Middle frontal gyrus (tissue), 1 donor: ENCODE measurements at regions not wholly inside any gene's neighbourhood (a gene's known extent, or its start where the extent isn't known, plus 50 kb on each side); places are given as distances from the start of the nearest gene placed in this dataset.
"Not testable (repeated sequence)": the region's sequence is repeated elsewhere in the genome, so short reads cannot be mapped to it uniquely, and the experiment has no call there.

Experiments
- DNase-seq: peaks from one replicate; pipeline ENCODE4 v3.0.0-alpha.2; 2015; ENCODE audit warnings: low spot score; ENCODE audit errors: extremely low spot score

DNA sequence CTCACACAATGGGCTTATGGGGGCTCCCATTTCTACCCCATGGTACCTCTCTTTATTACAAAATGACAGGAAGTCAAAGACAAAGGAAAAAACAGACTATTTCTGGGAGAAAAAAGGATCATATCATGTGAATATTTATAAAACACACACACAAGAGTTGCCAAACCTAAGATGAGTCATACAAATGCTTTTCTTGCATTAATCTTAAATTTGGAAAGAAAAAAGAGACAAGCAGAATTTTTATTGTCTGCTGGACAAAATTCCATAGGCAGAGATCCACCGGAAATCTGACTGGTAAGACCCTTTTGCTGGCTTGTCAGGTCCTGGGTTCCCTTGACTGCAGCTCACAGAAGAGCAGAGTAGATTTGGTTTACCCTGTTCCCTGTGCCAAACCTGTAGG lies 1732.3 kb upstream of the PIK3C3 start:
- DNase-seq = no peak

DNA sequence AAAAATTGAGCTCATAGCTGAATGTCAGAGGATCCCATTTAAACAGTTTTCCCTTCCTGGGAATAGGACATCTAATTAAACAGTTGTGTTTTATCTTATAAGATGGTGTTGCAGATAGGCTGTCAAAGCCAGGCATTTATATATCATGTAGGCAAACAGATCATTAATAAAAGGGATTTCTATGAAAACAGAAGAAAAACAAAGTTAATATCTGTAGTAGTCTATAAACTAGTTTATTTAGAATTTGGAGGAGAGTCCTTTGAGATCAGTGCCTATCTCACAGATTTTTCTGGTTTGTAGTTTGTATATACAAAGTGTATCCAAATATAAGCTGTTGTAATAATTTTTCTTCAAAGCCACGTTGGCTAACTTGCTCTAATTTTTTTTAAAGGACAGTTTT lies 1738.2 kb upstream of the PIK3C3 start:
- DNase-seq = no peak

DNA sequence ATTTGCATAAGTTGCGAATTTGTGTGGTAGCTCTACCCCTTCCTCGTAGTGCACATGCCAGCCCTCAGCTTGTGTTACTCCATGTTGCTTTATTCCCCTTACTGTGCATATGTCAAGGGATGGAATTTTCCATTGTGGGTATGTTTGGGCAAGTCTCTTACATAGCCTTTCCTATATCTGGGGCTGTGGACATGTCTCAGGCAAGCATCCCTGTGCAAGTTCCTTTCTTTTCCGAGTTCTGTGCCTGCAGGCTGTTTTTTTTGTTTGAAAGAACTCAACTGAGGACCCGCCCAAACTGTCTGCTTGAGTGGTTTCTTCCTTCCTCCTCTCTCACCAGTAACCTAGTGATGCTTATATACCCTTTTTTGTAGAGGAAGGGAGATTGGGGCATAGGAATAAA lies 1739.1 kb upstream of the PIK3C3 start:
- DNase-seq = no peak

DNA sequence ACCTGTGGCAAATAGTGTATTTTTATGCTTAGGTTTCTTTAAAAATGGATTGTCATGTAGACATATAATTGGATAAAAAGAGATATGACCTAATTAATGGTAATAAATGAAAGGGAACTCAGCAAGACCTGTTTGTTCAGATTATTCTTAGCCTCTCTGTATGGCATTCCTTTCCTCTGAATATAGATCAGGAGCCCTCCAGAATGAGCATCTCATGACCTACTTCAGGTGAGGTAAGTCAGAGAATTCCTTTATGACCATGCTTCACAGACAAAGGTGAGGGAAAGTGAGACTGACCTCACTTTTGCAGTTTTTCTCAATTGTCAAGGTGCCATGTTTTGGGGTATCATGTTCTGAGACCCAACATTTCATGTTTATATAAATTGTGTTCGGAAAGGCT lies 1744.3 kb upstream of the PIK3C3 start:
- DNase-seq = no peak

DNA sequence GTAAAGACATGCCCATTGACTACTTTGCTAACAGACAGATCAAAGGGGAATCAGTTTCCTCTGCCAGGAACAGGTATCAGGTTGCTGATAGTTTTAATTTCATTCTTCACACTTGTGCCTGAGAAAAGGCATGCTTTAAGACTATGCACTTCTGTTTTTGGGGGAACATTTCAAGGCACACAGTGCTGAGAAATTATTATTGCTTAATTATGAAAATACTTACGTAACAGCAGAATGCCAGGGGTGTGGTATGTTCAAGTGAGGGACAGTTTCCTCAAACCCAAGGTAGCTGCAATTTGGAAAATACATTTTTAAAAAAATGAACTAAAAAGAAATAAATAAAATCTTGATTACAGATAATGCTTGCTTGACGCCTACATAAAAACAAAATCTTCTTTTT lies 1746.1 kb upstream of the PIK3C3 start:
- no peak for DNase-seq

DNA sequence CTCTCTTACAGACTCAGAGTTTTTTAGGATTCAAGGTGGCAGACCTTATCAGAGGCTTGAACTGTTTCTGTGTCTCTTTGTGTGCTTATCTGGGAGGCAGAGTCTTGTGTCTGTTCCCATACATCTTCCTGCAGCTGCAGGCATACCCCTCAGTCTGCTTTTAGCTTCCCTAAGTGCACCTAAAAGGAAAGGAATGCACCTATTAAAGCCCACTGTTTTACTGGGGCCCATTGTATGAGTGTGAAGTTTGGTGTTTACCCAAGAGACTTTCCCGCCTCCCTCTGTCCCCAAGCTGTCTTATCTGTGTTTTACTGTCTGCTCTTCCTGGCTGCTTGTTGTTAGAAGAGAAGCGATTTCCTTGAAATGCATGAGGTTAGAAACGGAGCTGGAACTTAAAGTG lies 1757.3 kb upstream of the PIK3C3 start:
- DNase-seq = no peak

DNA sequence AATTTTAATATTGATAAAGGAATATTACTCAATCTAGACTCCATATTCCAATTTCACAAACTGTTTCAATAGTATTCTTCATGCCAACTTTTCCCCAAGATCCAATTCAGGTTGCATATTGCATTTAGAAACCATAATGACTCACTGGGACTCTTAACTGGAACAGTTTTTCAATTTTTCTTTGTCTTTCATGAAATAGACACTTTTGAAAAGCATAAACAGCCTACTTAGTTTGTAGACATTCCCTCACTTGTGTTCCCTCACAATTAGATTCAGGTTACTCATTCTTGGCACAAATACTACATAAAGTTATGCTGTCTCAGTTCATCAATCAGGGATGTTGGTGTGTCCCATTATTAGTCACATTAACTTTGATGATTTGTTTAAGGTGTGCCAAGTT lies 1768.4 kb upstream of the PIK3C3 start:
- no peak for DNase-seq

DNA sequence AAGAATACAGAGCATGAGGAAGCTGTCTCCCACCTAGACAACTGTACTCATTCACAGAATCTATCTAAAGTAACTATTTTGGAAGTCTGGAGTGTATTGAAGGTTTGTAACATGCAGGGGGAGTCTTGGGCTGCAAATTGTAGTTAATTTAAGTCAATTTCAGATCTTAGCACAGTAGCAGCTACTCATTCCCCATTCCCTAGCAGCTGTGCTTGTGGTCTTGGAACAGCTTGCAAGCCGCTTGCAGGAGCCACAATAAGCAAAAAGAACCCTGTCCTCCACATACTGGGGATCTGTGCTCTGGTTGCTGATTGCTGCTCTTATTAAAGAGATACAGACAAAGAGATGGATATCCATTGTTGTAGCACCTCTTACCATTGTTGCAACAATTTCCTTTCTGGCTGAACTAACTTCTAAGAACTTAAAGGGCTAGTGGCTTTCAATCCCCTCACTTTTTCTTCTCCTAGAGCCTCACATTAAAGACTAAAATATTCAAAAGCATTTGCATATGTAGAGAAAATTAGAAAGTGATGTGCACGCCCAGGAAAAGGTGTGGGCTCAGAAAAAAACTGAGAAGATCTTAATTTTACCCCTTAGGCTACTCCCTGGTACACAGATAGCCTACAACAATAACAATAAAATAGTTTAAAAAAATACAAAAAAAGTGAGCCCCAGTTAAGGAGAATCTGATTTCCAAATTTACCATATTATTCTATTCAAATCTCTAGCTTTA lies 1775.1 kb upstream of the PIK3C3 start:
- DNase-seq = no peak

DNA sequence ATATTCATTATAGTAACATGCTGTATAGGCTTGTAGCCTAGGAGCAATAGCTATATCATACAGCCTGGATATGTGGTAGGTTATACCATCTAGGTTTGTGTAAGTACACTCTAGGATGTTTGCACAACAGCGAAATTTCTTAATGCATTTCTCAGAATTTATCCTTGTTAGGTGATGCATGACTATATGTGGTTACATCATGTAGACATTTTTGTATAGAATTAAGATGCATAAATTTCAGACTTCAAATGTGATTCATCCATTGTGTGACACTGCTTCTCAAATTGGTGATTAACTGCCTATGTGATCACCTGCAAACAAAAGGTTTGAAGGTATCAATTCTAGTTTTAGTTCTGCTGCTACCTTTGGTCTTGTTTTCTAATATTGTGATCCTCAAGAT lies 1787.0 kb upstream of the PIK3C3 start:
- no peak for DNase-seq

DNA sequence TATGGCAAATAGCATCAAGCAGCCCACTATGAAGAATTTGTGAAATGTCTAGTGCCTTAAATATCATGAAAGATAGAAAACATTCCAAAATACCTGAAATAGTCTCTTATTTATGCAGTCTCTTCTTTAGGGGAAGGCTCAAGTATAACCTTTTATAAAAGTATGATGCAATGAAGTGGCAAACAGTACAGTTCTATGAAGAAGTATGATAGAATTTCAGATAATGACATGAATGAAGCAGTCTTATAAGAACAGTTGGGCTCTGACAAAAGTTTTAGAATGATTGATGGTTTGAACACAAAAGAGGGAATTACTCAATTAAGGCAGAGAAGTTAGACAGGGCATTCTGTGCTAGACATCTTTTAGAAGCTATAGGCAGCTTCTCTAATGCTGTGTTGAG lies 1791.8 kb upstream of the PIK3C3 start:
- no peak for DNase-seq

DNA sequence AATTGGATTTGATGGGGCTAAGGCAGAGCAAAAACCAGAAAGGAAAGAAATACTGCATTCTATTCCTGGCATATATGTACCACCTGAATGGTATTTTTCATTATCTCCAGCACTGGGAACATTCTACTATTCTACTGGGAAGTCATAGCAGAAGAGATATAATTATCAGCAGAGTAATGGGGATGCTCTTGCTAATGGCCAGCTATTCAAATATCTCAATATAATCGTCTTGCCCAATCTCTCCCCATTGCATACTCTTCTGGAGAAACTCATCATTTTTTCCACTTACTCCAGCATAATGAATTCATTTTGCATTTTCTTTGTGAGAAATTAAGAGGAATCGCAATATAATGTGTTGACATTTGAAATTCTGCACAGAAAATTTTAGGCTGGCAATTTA lies 1794.7 kb upstream of the PIK3C3 start:
- DNase-seq = no peak

DNA sequence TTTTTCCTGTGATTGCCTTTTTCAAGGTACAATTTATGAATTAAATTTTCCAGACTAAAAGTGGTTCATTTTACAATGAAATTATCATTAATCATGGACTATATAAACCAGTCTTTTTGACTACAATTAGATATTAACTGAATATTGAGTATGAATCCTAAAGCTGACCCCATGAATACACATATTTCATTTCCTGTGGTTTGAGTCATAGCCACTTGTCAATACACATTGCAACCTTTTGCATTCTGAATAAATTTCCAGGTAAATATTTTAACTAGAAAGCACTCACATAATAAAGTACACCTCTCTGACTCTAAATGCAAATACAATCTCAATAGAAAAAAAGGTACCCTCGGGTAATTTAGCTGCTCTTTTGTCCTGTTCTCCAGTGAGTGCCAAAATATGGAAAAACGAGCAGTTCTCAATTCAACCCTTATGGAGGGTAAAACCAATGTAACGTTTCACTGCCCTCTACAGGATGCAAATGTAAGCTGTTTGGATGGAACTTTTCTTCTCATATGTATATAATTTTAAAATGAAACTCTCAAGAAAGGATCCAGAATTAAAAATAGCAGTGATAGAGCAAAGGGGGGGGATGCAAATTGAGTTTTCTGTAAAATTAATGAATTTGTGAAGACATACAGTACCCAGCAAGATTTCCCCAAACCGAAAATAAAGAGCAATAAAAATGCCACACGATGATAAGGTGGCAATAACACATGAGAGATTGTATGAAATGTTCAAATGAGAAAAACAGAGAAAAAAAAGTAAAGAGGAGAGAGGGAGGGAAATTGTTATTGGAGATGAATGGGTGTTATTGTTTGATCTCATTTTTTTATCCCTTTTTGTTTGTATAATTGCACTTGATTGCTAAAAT lies 1795.7 kb upstream of the PIK3C3 start:
- no peak for DNase-seq

DNA sequence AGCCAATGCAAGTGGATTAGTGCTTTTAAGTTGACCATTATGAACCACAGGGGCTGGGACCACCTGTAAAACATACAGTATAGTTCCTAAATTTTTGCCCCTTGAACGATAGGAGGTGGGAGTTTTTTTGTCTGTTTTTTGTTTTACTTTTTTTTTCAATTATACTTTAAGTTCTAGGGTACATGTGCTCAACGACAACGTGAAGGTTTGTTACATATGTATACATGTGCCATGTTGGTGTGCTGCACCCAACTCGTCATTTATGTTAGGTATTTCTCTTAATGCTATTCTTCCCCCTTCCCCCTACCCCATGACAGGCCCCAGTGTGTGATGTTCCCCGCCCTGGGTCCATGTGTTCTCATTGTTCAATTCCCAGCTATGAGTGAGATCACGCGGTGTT lies 1797.9 kb upstream of the PIK3C3 start:
- no peak for DNase-seq

DNA sequence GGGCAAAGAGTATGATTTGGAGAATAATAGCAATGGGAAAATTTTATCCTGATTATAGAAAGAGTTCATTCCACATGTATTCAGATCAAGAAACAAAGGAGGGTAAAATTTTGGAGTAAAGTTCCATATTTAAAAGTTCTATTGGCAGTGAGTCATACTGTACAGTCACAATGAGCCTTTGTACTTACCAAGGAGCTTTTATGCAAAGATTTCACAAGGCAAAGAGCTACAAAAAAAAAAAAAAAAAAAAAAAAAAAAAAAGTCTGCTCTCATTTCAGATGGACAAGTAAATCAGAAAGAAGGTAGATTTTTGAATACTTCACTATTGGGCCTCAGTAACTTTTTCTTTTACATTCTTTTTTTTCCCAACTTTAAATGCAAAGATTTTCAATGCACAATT lies 1802.2 kb upstream of the PIK3C3 start:
- no peak for DNase-seq

DNA sequence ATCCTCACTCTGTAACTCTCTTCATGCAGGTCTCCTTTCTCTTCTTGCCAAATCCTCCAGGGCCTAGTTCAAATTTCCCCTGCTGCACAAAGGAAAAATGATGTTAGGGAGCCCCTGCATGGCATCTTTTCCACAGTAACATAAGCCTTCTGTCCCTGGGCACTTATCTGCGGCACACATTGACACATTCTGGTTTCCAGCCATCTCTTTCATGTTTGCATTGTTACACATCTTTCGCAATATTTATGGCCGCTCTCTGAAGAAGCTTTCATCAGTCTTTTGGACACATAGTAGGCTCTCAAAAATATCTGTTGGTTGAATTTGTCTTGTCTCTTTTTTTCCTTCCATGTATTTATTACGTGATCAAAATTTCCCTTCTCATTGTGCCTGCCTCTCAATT lies 1806.1 kb upstream of the PIK3C3 start:
- DNase-seq = no peak

DNA sequence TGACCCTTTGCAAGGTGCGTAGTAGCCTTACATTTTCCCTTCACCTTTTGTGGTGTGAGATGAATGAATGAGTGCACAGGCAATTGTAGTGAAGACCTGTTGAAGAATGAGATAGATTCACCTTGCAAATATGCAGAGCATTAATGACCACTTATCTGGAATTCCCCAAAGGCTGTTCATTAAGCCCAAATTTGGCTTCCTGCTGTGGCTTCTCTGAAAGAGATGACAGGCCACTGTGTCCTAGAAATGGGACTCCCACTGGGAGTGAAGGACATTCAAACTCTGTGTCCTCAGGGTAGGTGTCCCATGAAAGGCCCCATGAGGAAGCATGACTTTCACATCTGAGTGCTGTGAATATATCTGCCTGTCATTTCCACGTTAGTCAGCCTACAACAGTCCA lies 1821.8 kb upstream of the PIK3C3 start:
- no peak for DNase-seq

DNA sequence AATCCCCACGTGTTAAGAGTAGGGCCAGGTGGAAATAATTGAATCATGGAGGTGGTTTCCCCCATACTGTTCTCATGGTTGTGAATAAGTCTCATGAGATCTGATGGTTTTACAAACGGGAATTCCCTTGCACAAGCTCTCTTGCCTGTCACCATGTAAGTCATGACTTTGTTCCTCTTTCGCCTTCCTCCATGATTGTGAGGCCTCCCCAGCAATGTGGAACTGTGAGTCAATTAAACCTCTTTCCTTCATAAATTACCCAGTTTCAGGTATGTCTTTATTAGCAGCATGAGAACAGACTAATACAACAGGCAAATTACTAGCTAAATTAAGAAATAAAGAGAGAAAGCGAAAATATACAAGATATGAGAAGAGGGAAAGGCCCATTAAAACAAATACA lies 1822.6 kb upstream of the PIK3C3 start:
- not testable (repeated sequence) for DNase-seq

DNA sequence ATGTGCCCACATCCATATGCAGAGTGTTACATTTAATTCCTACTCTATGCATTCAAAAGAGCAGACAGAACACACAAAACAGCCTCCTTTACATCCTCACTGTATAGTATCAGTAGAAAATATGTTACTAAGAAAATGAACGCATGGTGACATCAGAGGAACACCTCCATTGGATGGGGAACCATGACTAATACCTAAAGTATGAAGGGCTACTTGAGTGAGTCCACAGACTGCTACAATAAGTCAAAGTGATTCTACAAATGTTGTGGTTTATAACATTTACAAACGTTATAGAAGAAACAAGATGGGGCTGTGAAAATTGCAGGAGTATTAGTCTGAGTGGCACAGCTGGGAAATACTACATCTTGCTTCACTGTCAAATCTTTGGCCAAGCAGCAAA lies 1830.9 kb upstream of the PIK3C3 start:
- DNase-seq = no peak

DNA sequence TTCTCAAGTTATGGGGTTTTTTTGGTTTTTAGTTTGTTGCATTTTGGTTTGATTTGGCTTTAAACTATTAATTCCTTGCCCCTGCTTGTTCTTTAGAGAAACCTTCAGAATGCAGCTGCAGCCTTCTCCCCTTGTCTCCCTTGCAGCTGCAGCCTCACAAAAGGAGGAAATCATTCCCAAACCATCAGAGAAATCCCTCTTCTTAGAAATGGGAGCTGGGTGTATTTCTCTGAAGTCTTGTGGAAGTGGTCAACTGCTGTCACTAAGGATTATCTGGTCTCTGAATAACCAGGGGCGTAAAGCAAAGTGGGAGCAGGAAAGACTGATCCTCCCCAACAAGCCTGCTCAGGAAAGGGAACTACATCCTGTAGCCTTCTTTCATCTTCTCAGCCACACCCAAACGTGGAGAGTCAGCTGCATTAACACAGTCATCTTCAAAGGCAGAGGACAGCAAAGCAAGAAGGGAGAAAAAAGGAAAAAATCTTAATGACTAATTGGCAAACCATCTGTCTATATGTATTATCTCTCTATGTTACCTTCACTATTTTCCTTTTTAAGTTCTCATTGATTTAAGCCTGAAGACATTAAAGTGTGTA lies 1834.1 kb upstream of the PIK3C3 start:
- no peak for DNase-seq

DNA sequence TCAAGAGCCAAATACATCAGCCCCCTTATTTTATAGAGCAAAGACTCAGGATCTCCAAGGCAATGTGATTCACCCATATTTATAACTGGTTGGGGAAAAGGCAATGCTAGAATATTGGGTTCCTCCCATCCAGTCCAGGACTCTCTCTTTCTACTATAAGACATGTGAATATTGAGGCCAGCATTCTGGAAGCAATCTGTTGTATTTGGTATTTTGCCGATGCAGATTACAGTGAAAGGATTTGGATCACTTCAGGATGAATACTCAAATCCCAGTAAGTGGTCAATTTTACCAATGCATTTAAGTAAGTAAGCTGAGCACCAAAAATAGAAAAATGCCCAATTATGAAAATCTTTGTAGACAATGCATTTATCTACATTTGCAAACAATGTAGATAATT lies 1834.7 kb upstream of the PIK3C3 start:
- DNase-seq = no peak

DNA sequence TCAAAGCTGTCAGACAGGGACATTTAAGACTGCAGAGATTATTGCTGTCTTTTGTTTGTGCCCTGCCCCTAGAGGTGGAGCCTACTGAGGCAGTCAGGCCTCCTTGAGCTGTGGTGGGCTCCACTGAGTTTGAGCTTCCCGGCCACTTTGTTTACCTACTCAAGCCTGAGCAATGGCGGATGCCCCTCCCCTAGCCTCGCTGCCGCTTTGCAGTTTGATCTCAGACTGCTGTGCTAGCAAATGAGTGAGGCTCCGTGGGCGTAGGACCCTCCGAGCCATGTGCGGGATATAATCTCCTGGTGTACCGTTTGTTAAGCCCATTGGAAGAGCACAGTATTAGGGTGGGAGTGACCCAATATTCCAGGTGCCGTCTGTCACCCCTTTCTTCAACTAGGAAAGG lies 1835.5 kb upstream of the PIK3C3 start:
- DNase-seq = not testable (repeated sequence)

DNA sequence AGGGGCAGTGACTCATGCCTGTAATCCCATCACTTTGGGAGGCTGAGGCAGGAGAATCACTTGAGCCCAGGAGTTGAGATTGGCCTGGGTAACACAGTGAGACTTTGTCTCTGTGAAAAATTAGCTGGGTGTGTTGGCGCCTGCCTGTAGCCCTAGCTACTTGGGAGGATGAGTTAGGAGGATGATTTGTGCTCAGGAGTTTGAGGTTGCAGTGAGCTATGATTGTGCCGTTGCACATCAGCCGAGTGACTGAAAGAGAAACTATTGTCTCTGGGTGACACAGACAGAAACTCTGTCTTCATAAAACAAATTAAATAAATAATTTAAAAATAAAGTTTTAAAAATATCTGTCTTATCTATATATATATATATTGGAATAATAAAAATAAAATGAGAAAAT lies 1844.6 kb upstream of the PIK3C3 start:
- no peak for DNase-seq
